Loucy (cell line): ENCODE measurements at regions not wholly inside any gene's neighbourhood (a gene's known extent, or its start where the extent isn't known, plus 50 kb on each side); places are given as distances from the start of the nearest gene placed in this dataset.

Source experiments
- H2AFZ ChIP-seq: fragments of 200-600 bp; sonication (generic); 2 replicates; pipeline ENCODE4 v1.6.0; 2016; ENCODE audit warnings: antibody characterized with exemption, mild to moderate bottlenecking, low read length, moderate library complexity
- H3F3A ChIP-seq: fragments of 200-600 bp; 2 replicates; pipeline ENCODE4 v1.6.0; 2016; ENCODE audit warnings: antibody characterized with exemption, low read depth, mild to moderate bottlenecking
- H3K27me3 ChIP-seq: fragments of 200-600 bp; sonication (generic); 2 replicates; pipeline ENCODE4 v1.6.1; 2014; ENCODE audit warnings: low read length, mild to moderate bottlenecking; ENCODE audit not compliant: insufficient read depth, poor library complexity, severe bottlenecking
- H3K36me3 ChIP-seq: fragments of 200-600 bp; sonication (generic); 2 replicates; pipeline ENCODE4 v1.6.1; 2016; ENCODE audit warnings: low read length; ENCODE audit not compliant: insufficient read depth
- H3K4me1 ChIP-seq: fragments of 200-600 bp; sonication (generic); 2 replicates; pipeline ENCODE4 v1.5.1; 2014; ENCODE audit warnings: low read length, mild to moderate bottlenecking; ENCODE audit not compliant: insufficient read depth, poor library complexity, severe bottlenecking
- H3K4me2 ChIP-seq: fragments of 200-600 bp; sonication (generic); 2 replicates; pipeline ENCODE4 v1.6.0; 2014; ENCODE audit warnings: antibody characterized with exemption, low read length, low read depth, mild to moderate bottlenecking; ENCODE audit not compliant: poor library complexity, severe bottlenecking
- H3K4me3 ChIP-seq: fragments of 200-600 bp; sonication (generic); 2 replicates; pipeline ENCODE4 v1.5.1; 2014; ENCODE audit warnings: low read length, mild to moderate bottlenecking, mixed read lengths; ENCODE audit not compliant: poor library complexity, severe bottlenecking
- H3K79me2 ChIP-seq: fragments of 200-600 bp; sonication (generic); 2 replicates; pipeline ENCODE4 v1.6.1; 2014; ENCODE audit warnings: low read length; ENCODE audit not compliant: insufficient read depth
- H3K9ac ChIP-seq: fragments of 200-600 bp; sonication (generic); 2 replicates; pipeline ENCODE4 v1.6.0; 2014; ENCODE audit warnings: mild to moderate bottlenecking, low read depth, low read length, moderate library complexity; ENCODE audit not compliant: poor library complexity, severe bottlenecking
- H3K9me2 ChIP-seq: fragments of 200-600 bp; sonication (generic); replicated peaks from 2 replicates; pipeline ENCODE4 v1.6.1; 2016; ENCODE audit warnings: low read depth, low read length, mixed read lengths
- H3K9me3 ChIP-seq: fragments of 200-600 bp; sonication (generic); 2 replicates; pipeline ENCODE4 v1.6.1; 2014; ENCODE audit warnings: mild to moderate bottlenecking, antibody characterized with exemption, low read length, low read depth; ENCODE audit not compliant: insufficient read depth
- H4K20me1 ChIP-seq: fragments of 200-600 bp; sonication (generic); 2 replicates; pipeline ENCODE4 v1.6.0; 2014; ENCODE audit warnings: antibody characterized with exemption, low read length, mild to moderate bottlenecking; ENCODE audit not compliant: insufficient read depth, poor library complexity, severe bottlenecking
- CTCF ChIP-seq: fragments of 200-600 bp; sonication (generic); conservative IDR thresholded peaks from 2 replicates; pipeline ENCODE4 v1.5.1; 2014; ENCODE audit warnings: mild to moderate bottlenecking, antibody characterized with exemption, low read length
- EZH2phosphoT487 ChIP-seq: fragments of 200-600 bp; IDR thresholded peaks from 2 replicates; pipeline ENCODE4 v1.6.1; 2018; ENCODE audit warnings: antibody characterized with exemption, mild to moderate bottlenecking, moderate library complexity, borderline replicate concordance

DNA sequence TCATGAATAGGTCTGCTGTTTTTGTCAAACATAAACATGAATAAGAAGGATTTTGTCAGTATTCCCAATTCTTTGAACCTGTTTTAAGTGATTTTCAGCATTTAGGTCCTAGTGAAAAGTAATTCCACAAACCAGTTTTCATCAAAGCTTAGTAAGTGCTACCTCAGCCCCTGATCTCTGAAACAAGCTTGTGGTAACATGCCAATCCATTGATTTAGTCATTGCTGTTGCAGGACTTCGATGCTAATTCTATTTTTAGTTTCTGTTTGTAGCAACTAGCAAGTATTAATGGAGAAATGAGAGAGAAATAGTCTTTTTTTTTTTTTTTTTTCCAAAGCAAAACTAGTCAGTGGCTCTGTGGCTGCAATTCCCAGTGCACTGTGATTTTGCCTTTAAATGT, 91.4 kb downstream of the JRKL start:
- H3K36me3 ChIP-seq, result no peaks in the 10 kb centered on the region
- no peak overlapping the region for H3K9ac ChIP-seq
- no peaks in the 10 kb centered on the region for H3K79me2 ChIP-seq
- no peak overlapping the region for H2AFZ ChIP-seq
- H3K4me1 ChIP-seq, result peaks cover 3% of the 10 kb centered on the region
- H3K4me3 ChIP-seq, result no peak overlapping the region
- H3F3A ChIP-seq, result no peaks in the 10 kb centered on the region
- TF ChIP-seq EZH2phosphoT487, result no peak
- TF ChIP-seq CTCF, result no peak
- H4K20me1 ChIP-seq, result no peaks in the 10 kb centered on the region
- H3K9me2 ChIP-seq, result no peaks in the 10 kb centered on the region
- no peaks in the 10 kb centered on the region for H3K27me3 ChIP-seq
- no peak overlapping the region for H3K4me2 ChIP-seq
- no peaks in the 10 kb centered on the region; the same call in 1 of the 2 replicates for H3K9me3 ChIP-seq

DNA sequence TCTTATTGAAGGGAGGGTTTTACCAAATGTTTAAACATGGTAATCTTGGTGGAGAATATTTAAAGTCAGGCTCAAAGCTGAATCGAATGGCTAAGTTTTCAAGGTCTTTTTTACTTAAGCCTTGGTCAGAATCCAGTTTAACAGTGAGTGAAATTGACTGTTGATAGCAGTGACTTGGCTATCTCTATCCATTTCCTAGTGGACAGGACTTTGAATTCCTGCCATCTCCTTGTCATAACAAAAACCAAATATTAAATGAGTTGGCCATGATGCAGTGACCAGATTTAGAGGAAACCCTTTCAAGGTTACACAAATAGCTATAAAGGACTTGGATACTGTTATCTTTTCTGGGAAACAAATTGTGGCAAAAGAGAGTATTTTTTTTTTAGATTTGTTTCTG, 92.0 kb downstream of the JRKL start:
- H3K9me3 ChIP-seq, result no peaks in the 10 kb centered on the region; the same call in 1 of the 2 replicates
- H3K36me3 ChIP-seq, result no peaks in the 10 kb centered on the region
- no peaks in the 10 kb centered on the region for H3K9me2 ChIP-seq
- TF ChIP-seq CTCF (no peak), EZH2phosphoT487 (no peak)
- H2AFZ ChIP-seq, result no peak overlapping the region
- no peaks in the 10 kb centered on the region for H3F3A ChIP-seq
- H3K79me2 ChIP-seq, result no peaks in the 10 kb centered on the region
- peaks cover 3% of the 10 kb centered on the region for H3K4me1 ChIP-seq
- no peak overlapping the region for H3K4me3 ChIP-seq
- no peak overlapping the region for H3K4me2 ChIP-seq
- no peaks in the 10 kb centered on the region for H3K27me3 ChIP-seq
- no peaks in the 10 kb centered on the region for H4K20me1 ChIP-seq
- no peak overlapping the region for H3K9ac ChIP-seq

DNA sequence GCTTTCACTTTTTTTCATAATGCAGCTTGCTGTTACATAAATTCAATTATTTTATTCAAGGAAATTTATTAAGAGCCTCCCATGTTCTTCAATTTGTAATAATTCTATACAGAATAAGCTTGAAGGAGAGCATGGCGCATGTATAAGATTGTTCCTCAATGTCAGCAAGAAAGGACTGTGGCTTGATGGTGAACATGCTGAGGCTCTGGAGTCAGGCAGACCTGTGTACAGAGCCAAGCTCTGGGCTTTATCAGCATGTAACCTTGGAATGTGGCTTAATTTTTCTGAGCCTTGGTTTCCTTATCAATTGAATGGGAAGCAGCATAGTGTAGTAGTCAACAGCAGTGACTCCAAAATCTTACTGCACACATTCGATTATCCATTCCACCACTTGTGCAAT, 92.4 kb downstream of the JRKL start:
- H3K4me2 ChIP-seq, result no peak overlapping the region
- H3F3A ChIP-seq, result no peaks in the 10 kb centered on the region
- H3K9me3 ChIP-seq, result no peaks in the 10 kb centered on the region; the same call in 1 of the 2 replicates
- H3K9ac ChIP-seq, result no peak overlapping the region
- no peaks in the 10 kb centered on the region for H3K27me3 ChIP-seq
- no peaks in the 10 kb centered on the region for H3K79me2 ChIP-seq
- H3K4me1 ChIP-seq, result peaks cover 3% of the 10 kb centered on the region
- no peak overlapping the region for H2AFZ ChIP-seq
- H3K36me3 ChIP-seq, result no peaks in the 10 kb centered on the region
- H3K4me3 ChIP-seq, result no peak overlapping the region
- TF ChIP-seq EZH2phosphoT487, result no peak
- no peak for TF ChIP-seq CTCF
- H3K9me2 ChIP-seq, result no peaks in the 10 kb centered on the region
- H4K20me1 ChIP-seq, result no peaks in the 10 kb centered on the region
